ENCODE measurements at regions not wholly inside any gene's neighbourhood (a gene's known extent, or its start where the extent isn't known, plus 50 kb on each side); places are given as distances from the start of the nearest gene placed in this dataset.

DNA sequence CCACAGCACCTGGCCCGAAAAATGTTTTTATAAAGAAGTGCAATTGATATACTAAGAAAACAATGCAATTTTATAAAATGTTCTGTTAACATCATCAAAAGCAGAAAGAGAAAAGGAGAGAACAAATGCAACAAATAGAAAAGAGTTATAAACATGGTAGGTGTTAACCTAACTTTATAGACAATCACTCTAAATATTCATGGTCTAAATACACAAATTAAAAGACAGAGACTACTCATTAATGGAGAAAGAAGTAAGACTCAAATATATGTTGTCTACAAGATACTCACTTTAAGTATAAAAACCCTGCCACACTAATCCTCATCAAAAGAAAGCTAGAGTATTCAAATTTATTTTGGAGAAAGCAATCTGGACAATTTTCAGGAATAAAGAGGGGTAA is 425.3 kb upstream of the ANKRD30A start:
- TF ChIP-seq USF1 (IDR thresholded peaks at IDR 0.05) (no peak), YY1 (IDR thresholded peaks at IDR 0.05; ENCODE audit: low read depth) (no peak), RAD21 (IDR thresholded peaks at IDR 0.05; ENCODE audit: low read depth) (no peak), EP300 (IDR thresholded peaks at IDR 0.05; ENCODE audit: borderline replicate concordance) (no peak), TCF12 (IDR thresholded peaks at IDR 0.05; ENCODE audit: low read depth) (no peak), TAF1 (IDR thresholded peaks at IDR 0.05; ENCODE audit: low read depth) (no peak), NFIC (IDR thresholded peaks at IDR 0.05) (no peak), FOXM1 (IDR thresholded peaks at IDR 0.05; ENCODE audit: borderline replicate concordance, low read depth) (no peak), TEAD4 (IDR thresholded peaks at IDR 0.05) (no peak), CREB1 (IDR thresholded peaks at IDR 0.05; ENCODE audit: low read depth) (no peak), ZBTB7A (IDR thresholded peaks at IDR 0.05; ENCODE audit: low read depth) (no peak), CEBPB (IDR thresholded peaks at IDR 0.05) (no peak)
- TF ChIP-seq, protein P1, sequence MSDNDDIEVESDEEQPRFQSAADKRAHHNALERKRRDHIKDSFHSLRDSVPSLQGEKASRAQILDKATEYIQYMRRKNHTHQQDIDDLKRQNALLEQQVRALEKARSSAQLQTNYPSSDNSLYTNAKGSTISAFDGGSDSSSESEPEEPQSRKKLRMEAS (IDR thresholded peaks at IDR 0.05): no peak
- TF ChIP-seq, protein P2, sequence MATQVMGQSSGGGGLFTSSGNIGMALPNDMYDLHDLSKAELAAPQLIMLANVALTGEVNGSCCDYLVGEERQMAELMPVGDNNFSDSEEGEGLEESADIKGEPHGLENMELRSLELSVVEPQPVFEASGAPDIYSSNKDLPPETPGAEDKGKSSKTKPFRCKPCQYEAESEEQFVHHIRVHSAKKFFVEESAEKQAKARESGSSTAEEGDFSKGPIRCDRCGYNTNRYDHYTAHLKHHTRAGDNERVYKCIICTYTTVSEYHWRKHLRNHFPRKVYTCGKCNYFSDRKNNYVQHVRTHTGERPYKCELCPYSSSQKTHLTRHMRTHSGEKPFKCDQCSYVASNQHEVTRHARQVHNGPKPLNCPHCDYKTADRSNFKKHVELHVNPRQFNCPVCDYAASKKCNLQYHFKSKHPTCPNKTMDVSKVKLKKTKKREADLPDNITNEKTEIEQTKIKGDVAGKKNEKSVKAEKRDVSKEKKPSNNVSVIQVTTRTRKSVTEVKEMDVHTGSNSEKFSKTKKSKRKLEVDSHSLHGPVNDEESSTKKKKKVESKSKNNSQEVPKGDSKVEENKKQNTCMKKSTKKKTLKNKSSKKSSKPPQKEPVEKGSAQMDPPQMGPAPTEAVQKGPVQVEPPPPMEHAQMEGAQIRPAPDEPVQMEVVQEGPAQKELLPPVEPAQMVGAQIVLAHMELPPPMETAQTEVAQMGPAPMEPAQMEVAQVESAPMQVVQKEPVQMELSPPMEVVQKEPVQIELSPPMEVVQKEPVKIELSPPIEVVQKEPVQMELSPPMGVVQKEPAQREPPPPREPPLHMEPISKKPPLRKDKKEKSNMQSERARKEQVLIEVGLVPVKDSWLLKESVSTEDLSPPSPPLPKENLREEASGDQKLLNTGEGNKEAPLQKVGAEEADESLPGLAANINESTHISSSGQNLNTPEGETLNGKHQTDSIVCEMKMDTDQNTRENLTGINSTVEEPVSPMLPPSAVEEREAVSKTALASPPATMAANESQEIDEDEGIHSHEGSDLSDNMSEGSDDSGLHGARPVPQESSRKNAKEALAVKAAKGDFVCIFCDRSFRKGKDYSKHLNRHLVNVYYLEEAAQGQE (IDR thresholded peaks at IDR 0.05; ENCODE audit: low read depth): no peak

DNA sequence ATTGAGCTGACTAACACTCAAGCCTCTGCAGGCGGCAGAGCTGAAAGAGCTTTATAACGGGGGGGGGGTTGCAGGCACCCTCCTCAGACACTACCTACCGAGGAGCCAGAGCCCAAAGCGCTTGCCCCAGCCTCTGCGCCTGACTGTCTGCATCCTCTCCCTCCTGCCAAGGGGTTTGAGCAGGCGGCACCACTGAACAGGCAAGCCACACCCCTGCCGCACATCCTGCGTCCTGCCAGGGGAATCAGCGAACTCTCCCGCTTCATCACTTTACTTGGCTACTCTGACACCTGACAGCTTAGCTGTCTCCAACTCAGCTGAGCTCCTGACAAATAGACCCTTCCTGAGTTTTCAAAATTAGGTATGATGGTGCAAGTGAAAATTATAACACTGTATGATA is 432.6 kb upstream of the ANKRD30A start:
- TF ChIP-seq CREB1 (IDR thresholded peaks at IDR 0.05; ENCODE audit: low read depth) (no peak), YY1 (IDR thresholded peaks at IDR 0.05; ENCODE audit: low read depth) (no peak), EP300 (IDR thresholded peaks at IDR 0.05; ENCODE audit: borderline replicate concordance) (no peak), RAD21 (IDR thresholded peaks at IDR 0.05; ENCODE audit: low read depth) (no peak), FOXM1 (IDR thresholded peaks at IDR 0.05; ENCODE audit: borderline replicate concordance, low read depth) (no peak), TEAD4 (IDR thresholded peaks at IDR 0.05) (no peak), CEBPB (IDR thresholded peaks at IDR 0.05) (no peak), ZBTB7A (IDR thresholded peaks at IDR 0.05; ENCODE audit: low read depth) (no peak), TCF12 (IDR thresholded peaks at IDR 0.05; ENCODE audit: low read depth) (no peak), NFIC (IDR thresholded peaks at IDR 0.05) (no peak), USF1 (IDR thresholded peaks at IDR 0.05) (no peak), TAF1 (IDR thresholded peaks at IDR 0.05; ENCODE audit: low read depth) (no peak), EGR1 (IDR thresholded peaks at IDR 0.05) (no peak)
- TF ChIP-seq, protein P1 (IDR thresholded peaks at IDR 0.05): no peak
- TF ChIP-seq, protein P2 (IDR thresholded peaks at IDR 0.05; ENCODE audit: low read depth): no peak

DNA sequence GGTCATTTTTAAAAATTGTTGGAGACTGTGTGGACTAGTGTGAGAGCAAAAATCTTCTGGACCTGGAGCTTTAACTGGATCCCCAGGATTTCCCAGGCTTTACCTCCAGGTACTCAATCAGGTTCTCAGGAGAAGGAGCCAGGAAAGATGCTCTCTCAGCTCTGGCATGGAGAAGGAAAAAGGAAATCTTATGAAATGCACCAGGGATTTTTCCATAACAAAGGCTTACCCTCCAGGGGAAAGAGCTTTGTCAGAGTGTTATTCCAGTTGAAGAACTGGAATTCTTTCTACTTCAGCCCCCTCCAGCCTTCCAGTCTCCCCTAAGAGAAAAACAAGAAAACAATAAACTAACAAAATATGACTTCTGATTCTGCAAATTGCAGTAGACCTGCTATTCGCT is 436.7 kb upstream of the ANKRD30A start:
- TF ChIP-seq RAD21 (IDR thresholded peaks at IDR 0.05; ENCODE audit: low read depth) (no peak), FOXM1 (IDR thresholded peaks at IDR 0.05; ENCODE audit: borderline replicate concordance, low read depth) (no peak), ZBTB7A (IDR thresholded peaks at IDR 0.05; ENCODE audit: low read depth) (no peak), USF1 (IDR thresholded peaks at IDR 0.05) (no peak), EP300 (IDR thresholded peaks at IDR 0.05; ENCODE audit: borderline replicate concordance) (no peak), EGR1 (IDR thresholded peaks at IDR 0.05) (no peak), TEAD4 (IDR thresholded peaks at IDR 0.05) (no peak)
- TF ChIP-seq, protein P2 (IDR thresholded peaks at IDR 0.05; ENCODE audit: low read depth): no peak

DNA sequence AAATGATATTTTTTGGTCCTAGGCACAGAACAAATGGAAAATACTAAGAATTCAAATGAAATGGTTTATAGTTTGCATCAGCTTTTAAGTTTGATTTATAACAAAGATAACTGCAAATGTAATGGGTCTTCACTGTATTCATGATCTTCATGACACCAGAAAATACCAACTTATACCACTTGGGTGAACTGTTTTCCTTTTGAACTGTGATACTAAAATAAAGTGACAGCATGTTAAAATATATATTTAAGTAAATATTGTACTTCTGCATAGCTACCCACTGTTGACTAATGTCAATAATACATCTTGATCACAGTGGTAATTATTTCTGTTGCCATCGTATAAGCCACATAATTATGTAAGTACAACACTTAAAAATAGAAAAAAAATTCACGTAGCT is 442.0 kb upstream of the ANKRD30A start:
- no peak for TF ChIP-seq FOXM1 (IDR thresholded peaks at IDR 0.05; ENCODE audit: borderline replicate concordance, low read depth)
- TF ChIP-seq TAF1 (IDR thresholded peaks at IDR 0.05; ENCODE audit: low read depth): no peak
- no peak for TF ChIP-seq EGR1 (IDR thresholded peaks at IDR 0.05)
- TF ChIP-seq TCF12 (IDR thresholded peaks at IDR 0.05; ENCODE audit: low read depth): no peak
- no peak for TF ChIP-seq EP300 (IDR thresholded peaks at IDR 0.05; ENCODE audit: borderline replicate concordance)
- TF ChIP-seq, protein P1 (IDR thresholded peaks at IDR 0.05): no peak
- no peak for TF ChIP-seq CEBPB (IDR thresholded peaks at IDR 0.05)
- no peak for TF ChIP-seq YY1 (IDR thresholded peaks at IDR 0.05; ENCODE audit: low read depth)
- no peak for TF ChIP-seq RAD21 (IDR thresholded peaks at IDR 0.05; ENCODE audit: low read depth)
- TF ChIP-seq, protein P2 (IDR thresholded peaks at IDR 0.05; ENCODE audit: low read depth): no peak
- no peak for TF ChIP-seq TEAD4 (IDR thresholded peaks at IDR 0.05)
- TF ChIP-seq USF1 (IDR thresholded peaks at IDR 0.05): no peak
- no peak for TF ChIP-seq NFIC (IDR thresholded peaks at IDR 0.05)
- no peak for TF ChIP-seq CREB1 (IDR thresholded peaks at IDR 0.05; ENCODE audit: low read depth)
- no peak for TF ChIP-seq ZBTB7A (IDR thresholded peaks at IDR 0.05; ENCODE audit: low read depth)
